ENCODE measurements at regions not wholly inside any gene's neighbourhood (a gene's known extent, or its start where the extent isn't known, plus 50 kb on each side); places are given as distances from the start of the nearest gene placed in this dataset.

DNA sequence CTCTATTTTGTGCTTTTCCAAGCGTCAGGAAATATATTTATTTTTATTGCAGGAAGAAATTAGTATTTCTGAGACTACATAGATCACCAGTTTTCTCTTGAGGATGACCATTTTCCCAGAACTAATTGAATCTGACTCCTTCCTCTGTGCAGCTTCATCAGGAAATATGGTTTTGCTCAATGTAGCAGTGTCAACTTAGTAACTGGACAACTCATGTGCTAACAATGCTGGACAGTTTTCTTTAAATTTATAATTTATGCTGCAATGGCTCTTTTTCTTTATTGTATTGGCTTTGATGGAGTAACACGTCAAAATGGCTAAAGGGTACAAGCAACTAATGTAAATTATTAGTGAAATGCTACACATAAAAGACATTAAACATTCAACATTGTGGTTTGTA is 531.5 kb downstream of the ANKRD50 start:
- Histone ChIP-seq H3K4me3 (ENCODE audit: low read depth, low read length) (no peak overlapping the region), H3K36me3 (ENCODE audit: control insufficient read depth, insufficient read depth, low read length) (no peaks in the 10 kb centered on the region), H3K27me3 (ENCODE audit: control insufficient read depth, insufficient read depth, low read length) (no peaks in the 10 kb centered on the region)
- TF ChIP-seq, protein P1, sequence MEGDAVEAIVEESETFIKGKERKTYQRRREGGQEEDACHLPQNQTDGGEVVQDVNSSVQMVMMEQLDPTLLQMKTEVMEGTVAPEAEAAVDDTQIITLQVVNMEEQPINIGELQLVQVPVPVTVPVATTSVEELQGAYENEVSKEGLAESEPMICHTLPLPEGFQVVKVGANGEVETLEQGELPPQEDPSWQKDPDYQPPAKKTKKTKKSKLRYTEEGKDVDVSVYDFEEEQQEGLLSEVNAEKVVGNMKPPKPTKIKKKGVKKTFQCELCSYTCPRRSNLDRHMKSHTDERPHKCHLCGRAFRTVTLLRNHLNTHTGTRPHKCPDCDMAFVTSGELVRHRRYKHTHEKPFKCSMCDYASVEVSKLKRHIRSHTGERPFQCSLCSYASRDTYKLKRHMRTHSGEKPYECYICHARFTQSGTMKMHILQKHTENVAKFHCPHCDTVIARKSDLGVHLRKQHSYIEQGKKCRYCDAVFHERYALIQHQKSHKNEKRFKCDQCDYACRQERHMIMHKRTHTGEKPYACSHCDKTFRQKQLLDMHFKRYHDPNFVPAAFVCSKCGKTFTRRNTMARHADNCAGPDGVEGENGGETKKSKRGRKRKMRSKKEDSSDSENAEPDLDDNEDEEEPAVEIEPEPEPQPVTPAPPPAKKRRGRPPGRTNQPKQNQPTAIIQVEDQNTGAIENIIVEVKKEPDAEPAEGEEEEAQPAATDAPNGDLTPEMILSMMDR (IDR thresholded peaks at IDR 0.05; ENCODE audit: insufficient read depth, low read length, poor library complexity, severe bottlenecking), result no peak
- no peak for DNase-seq (ENCODE audit: low read depth)

DNA sequence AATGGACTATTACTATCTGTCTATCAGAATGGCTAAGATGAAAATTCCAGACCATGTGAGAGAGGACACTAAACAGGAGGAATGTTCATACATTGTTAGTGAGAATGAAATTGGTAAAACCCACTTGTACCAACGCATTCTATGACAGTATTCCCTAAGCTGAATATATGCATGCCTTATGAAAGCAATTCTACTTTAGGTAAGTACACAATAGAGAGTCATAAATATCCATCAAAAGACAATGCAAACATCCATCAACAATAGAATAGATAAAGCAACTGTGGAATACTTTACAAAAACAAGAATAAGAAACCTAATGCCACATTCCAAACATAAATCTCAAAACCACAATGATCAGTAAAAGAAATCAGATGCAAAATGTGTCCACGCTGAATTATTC is 529.3 kb downstream of the ANKRD50 start:
- TF ChIP-seq, protein P1 (IDR thresholded peaks at IDR 0.05; ENCODE audit: insufficient read depth, low read length, poor library complexity, severe bottlenecking), result no peak
- Histone ChIP-seq H3K4me3 (ENCODE audit: low read depth, low read length) (no peak overlapping the region), H3K36me3 (ENCODE audit: control insufficient read depth, insufficient read depth, low read length) (no peaks in the 10 kb centered on the region), H3K27me3 (ENCODE audit: control insufficient read depth, insufficient read depth, low read length) (no peaks in the 10 kb centered on the region)
- DNase-seq (ENCODE audit: low read depth), result no peak

DNA sequence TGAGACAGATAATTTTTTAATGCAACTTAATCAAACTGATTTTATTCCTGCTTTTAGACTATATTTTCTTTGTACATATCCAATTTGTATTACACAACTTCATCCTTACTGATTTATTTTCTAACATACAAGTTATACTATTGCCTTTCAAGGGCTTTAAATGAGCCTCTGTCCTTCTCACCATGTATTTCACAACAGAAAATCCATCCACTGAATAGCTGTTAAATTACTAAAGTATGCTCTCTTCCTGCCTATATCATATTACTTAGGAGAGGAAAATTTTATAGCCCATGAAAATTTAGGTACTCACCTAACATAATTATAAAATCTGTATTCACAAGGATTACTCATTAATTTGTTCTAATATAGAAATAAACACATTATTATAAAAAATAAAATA is 528.6 kb downstream of the ANKRD50 start:
- Histone ChIP-seq H3K27me3 (ENCODE audit: control insufficient read depth, insufficient read depth, low read length) (no peaks in the 10 kb centered on the region), H3K36me3 (ENCODE audit: control insufficient read depth, insufficient read depth, low read length) (no peaks in the 10 kb centered on the region), H3K4me3 (ENCODE audit: low read depth, low read length) (no peak overlapping the region)
- DNase-seq (ENCODE audit: low read depth), result no peak
- TF ChIP-seq, protein P1 (IDR thresholded peaks at IDR 0.05; ENCODE audit: insufficient read depth, low read length, poor library complexity, severe bottlenecking), result no peak

DNA sequence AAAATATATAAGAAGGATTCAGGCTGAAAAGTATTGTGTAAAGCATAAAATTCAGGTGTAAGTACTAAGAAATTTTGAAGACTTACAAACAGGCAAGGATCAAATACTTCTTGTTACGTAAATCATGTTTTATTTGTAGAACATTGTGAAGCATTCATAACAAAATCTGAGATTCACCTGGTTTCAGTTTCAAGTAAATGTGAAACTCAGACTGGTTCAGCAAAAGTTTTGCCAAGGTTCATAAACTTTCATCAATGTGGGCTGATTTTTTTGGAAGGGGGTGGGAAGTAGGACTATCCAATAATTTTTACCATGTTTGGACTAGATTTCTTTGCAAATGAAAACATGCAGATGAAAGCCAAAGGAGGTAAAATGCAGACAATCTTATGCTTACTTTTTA is 527.7 kb downstream of the ANKRD50 start:
- DNase-seq (ENCODE audit: low read depth), result no peak
- Histone ChIP-seq H3K27me3 (ENCODE audit: control insufficient read depth, insufficient read depth, low read length) (no peaks in the 10 kb centered on the region), H3K4me3 (ENCODE audit: low read depth, low read length) (no peak overlapping the region), H3K36me3 (ENCODE audit: control insufficient read depth, insufficient read depth, low read length) (no peaks in the 10 kb centered on the region)
- TF ChIP-seq, protein P1 (IDR thresholded peaks at IDR 0.05; ENCODE audit: insufficient read depth, low read length, poor library complexity, severe bottlenecking), result no peak

DNA sequence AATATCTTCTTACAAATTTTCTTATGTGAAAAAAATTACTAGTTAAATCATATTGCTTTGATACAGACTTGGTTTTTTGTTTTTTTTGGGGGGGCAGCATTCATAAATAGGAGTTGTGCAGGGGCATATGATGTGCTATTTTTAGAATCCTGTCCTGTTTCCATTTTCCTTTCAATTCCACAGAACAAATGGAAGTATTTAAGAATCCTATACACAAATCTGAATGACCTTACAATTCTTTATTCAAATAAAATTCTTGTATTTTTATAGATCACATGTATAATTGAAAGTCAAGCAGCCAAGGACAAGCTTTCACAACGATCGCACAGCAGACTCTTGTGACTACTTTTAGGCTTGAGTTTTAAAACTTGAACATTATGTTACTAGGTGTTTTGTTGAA is 523.9 kb downstream of the ANKRD50 start:
- Histone ChIP-seq H3K36me3 (ENCODE audit: control insufficient read depth, insufficient read depth, low read length) (no peaks in the 10 kb centered on the region), H3K27me3 (ENCODE audit: control insufficient read depth, insufficient read depth, low read length) (no peaks in the 10 kb centered on the region), H3K4me3 (ENCODE audit: low read depth, low read length) (no peak overlapping the region)
- DNase-seq (ENCODE audit: low read depth), result no peak
- TF ChIP-seq, protein P1 (IDR thresholded peaks at IDR 0.05; ENCODE audit: insufficient read depth, low read length, poor library complexity, severe bottlenecking), result no peak

DNA sequence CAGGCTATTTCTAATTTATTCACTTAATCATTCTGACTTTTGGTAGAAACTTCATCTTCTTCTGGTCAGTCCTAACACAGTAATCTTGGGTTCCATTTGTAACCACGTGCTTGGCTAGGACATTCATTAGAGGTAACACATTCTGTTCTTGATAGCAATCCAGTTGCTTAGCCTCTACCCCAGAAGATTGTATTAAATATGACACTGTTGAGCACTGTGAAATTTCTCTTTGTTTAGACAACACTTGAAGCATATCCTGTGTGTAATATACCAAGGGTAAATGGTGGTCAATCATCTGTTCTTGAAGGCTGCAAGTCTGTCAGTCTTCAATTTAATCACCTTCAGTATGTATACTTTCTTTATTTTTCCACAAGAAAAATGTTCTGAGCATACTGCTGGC is 523.0 kb downstream of the ANKRD50 start:
- Histone ChIP-seq H3K36me3 (ENCODE audit: control insufficient read depth, insufficient read depth, low read length) (no peaks in the 10 kb centered on the region), H3K4me3 (ENCODE audit: low read depth, low read length) (no peak overlapping the region), H3K27me3 (ENCODE audit: control insufficient read depth, insufficient read depth, low read length) (no peaks in the 10 kb centered on the region)
- no peak for DNase-seq (ENCODE audit: low read depth)
- TF ChIP-seq, protein P1 (IDR thresholded peaks at IDR 0.05; ENCODE audit: insufficient read depth, low read length, poor library complexity, severe bottlenecking), result no peak
